ENCODE measurements at regions not wholly inside any gene's neighbourhood (a gene's known extent, or its start where the extent isn't known, plus 50 kb on each side); places are given as distances from the start of the nearest gene placed in this dataset.

- Histone ChIP-seq H3K9me3 (no peaks in the 10 kb centered on the region), H3K27me3 (ENCODE audit: insufficient read depth in 3 of 3, low read length in 2 of 3) (no peaks in the 10 kb centered on the region), H3K4me3 (no peak overlapping the region), H3K4me1 (no peaks in the 10 kb centered on the region), H3K27ac (no peak overlapping the region), H3K36me3 (ENCODE audit: insufficient read depth in 1 of 2, low read depth in 1 of 2) (no peaks in the 10 kb centered on the region)
- TF ChIP-seq, protein P1, sequence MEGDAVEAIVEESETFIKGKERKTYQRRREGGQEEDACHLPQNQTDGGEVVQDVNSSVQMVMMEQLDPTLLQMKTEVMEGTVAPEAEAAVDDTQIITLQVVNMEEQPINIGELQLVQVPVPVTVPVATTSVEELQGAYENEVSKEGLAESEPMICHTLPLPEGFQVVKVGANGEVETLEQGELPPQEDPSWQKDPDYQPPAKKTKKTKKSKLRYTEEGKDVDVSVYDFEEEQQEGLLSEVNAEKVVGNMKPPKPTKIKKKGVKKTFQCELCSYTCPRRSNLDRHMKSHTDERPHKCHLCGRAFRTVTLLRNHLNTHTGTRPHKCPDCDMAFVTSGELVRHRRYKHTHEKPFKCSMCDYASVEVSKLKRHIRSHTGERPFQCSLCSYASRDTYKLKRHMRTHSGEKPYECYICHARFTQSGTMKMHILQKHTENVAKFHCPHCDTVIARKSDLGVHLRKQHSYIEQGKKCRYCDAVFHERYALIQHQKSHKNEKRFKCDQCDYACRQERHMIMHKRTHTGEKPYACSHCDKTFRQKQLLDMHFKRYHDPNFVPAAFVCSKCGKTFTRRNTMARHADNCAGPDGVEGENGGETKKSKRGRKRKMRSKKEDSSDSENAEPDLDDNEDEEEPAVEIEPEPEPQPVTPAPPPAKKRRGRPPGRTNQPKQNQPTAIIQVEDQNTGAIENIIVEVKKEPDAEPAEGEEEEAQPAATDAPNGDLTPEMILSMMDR (IDR thresholded peaks at IDR 0.05): no peak
- intact Hi-C loops (cut with DNase I): no loop called here
- no peak for DNase-seq
- WGBS, 3 donors: 54 to 75% (median 60%) methylated on average over 7 of the region's 7 CpGs
- ATAC-seq: no peak
These were observed 234.4 kb upstream of the TBL1XR1 start for GRCh38 chr3:177431525-177432176.

- Histone ChIP-seq H3K9me3 (no peaks in the 10 kb centered on the region), H3K36me3 (ENCODE audit: insufficient read depth in 1 of 2, low read depth in 1 of 2) (no peaks in the 10 kb centered on the region), H3K4me1 (no peaks in the 10 kb centered on the region), H3K27ac (no peak overlapping the region), H3K4me3 (no peak overlapping the region), H3K27me3 (ENCODE audit: insufficient read depth in 3 of 3, low read length in 2 of 3) (no peaks in the 10 kb centered on the region)
- intact Hi-C loops (cut with DNase I): no loop called here
- DNase-seq (no peak), ATAC-seq (no peak)
- TF ChIP-seq, protein P1 (IDR thresholded peaks at IDR 0.05): no peak
- 87 to 96% (median 90%) methylated on average over 3 of the region's 3 CpGs for WGBS, 3 donors
These were observed 238.0 kb upstream of the TBL1XR1 start for GRCh38 chr3:177435301-177435700.

DNA sequence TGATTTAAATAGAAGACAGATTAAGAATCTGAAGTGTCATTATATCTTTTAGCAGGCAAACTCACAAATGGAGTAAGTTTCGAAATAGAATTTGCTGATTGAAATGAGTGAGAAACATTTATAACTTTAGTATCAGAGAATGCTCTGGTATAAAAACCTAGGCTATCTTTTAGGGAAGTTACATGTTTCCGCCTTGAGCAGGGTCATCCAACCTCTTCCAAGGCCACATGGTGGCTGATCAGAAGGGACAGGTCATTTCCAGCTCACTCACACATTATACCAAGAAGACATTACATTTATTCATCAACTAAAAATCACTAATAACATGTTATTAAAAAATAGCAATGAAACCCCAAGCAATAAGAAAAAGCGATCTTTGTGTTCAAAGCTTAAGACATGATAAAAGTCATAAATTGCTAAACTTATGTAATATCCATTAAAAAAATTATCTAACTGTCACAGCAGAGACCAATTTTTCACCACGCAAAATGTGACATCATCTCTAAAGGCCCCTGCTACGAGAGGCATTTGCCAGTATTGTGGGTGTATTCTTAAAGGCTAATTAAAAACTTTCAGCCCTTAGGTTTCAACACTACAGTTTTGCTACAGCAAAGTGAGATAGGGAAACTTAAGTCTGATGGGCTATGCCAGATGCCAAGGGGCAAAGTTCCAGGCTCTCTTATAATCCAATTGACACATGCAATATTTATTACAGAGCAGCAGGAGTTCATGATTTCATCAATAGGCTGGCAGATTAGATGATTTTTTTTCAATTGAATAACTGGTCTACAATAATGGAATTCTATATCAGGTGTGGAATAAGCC lies 240.4 kb upstream of the TBL1XR1 start:
- intact Hi-C loops (cut with DNase I): no loop called here
- ATAC-seq (no peak), DNase-seq (no peak)
- Histone ChIP-seq H3K4me1 (no peaks in the 10 kb centered on the region), H3K4me3 (no peak overlapping the region), H3K9me3 (no peaks in the 10 kb centered on the region), H3K36me3 (ENCODE audit: insufficient read depth in 1 of 2, low read depth in 1 of 2) (no peaks in the 10 kb centered on the region), H3K27me3 (ENCODE audit: insufficient read depth in 3 of 3, low read length in 2 of 3) (no peaks in the 10 kb centered on the region), H3K27ac (no peak overlapping the region)
- 75 to 86% (median 85%) methylated on average over 5 of the region's 5 CpGs for WGBS, 3 donors
- TF ChIP-seq, protein P1 (IDR thresholded peaks at IDR 0.05): no peak

- Histone ChIP-seq H3K4me3 (no peak overlapping the region), H3K4me1 (no peaks in the 10 kb centered on the region), H3K36me3 (ENCODE audit: insufficient read depth in 1 of 2, low read depth in 1 of 2) (no peaks in the 10 kb centered on the region), H3K27ac (no peak overlapping the region), H3K27me3 (ENCODE audit: insufficient read depth in 3 of 3, low read length in 2 of 3) (no peaks in the 10 kb centered on the region), H3K9me3 (no peaks in the 10 kb centered on the region)
- intact Hi-C loops (cut with DNase I): no loop called here
- DNase-seq: no peak
- ATAC-seq: no peak
- WGBS, 3 donors: 86 to 89% (median 89%) methylated on average over 7 of the region's 7 CpGs
- TF ChIP-seq, protein P1 (IDR thresholded peaks at IDR 0.05): no peak
These were observed 241.4 kb upstream of the TBL1XR1 start for GRCh38 chr3:177438596-177439220.
